HFFc6 (cell line): ENCODE measurements at regions not wholly inside any gene's neighbourhood (a gene's known extent, or its start where the extent isn't known, plus 50 kb on each side); places are given as distances from the start of the nearest gene placed in this dataset.
"Not testable (repeated sequence)": the region's sequence is repeated elsewhere in the genome, so short reads cannot be mapped to it uniquely, and the experiment has no call there.

Experiments
- DNase-seq: peaks from one replicate; pipeline ENCODE4 v3.0.0-alpha.2; 2018
- H3K27ac Mint-ChIP-seq: 2 replicates; pipeline ENCODE4 v1.8.0; 2020; ENCODE audit warnings: mild to moderate bottlenecking, mixed read lengths
- H3K27me3 Mint-ChIP-seq: 2 replicates; pipeline ENCODE4 v1.8.0; 2021; ENCODE audit warnings: mild to moderate bottlenecking, moderate library complexity, mixed read lengths; ENCODE audit not compliant: insufficient read depth
- H3K36me3 Mint-ChIP-seq: 2 replicates; pipeline ENCODE4 v1.8.0; 2021; ENCODE audit warnings: low read depth, mixed read lengths
- H3K4me1 Mint-ChIP-seq: 2 replicates; pipeline ENCODE4 v1.8.0; 2020; ENCODE audit warnings: low read depth, mixed read lengths
- H3K4me3 Mint-ChIP-seq: 2 replicates; pipeline ENCODE4 v1.8.0; 2020; ENCODE audit warnings: mild to moderate bottlenecking, moderate library complexity, mixed read lengths
- H3K9me3 Mint-ChIP-seq: 2 replicates; pipeline ENCODE4 v1.8.0; 2020; ENCODE audit warnings: mild to moderate bottlenecking, mixed read lengths
- CTCF ChIP-seq: fragments of 200-600 bp; sonication (generic); IDR thresholded peaks from 2 replicates; pipeline ENCODE4 v1.5.0; 2021; ENCODE audit warnings: antibody characterized with exemption, mild to moderate bottlenecking

DNA sequence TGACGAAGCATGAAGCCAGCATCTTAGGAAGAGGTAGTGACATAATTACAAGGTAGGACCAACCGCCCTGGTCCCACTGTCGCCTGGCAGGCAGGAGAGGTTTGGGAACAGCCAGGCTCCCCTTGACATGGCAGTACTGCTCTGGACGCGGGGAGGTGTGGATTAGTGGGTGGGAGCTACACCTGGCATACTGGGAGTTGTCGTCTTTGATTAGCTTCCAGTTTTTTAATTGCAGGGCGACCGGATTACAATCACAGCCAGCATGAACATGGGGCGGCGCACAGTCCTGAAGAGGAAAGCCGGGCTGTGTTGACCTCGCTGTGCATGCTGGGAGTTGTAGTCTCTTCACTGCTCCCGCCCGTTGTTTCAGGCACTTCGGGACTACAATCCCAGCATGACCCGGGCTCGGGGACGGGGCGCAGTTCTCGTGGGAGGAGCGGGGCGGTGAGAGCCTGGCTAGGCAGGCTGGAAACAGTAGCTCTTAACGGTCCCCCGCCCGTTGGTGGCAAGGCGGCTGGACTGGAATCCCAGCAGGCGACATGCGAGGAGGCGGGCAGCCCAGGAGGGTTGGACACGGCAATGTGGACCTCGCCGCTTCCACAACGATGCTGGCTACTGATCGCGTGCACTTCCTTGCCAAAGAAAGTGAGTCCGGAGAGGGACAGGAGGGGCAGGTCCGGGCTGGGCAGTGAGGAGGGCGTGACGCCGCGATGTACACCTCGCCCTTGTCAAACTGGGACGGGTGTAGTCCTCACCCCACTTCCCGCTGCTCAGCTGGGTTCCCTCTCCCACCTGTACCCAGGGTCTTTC is 98.0 kb upstream of the ZNF722 start:
- DNase-seq: no peak
- Mint-ChIP-seq H3K27me3 (no peaks in the 10 kb centered on the region), H3K36me3 (no peaks in the 10 kb centered on the region), H3K27ac (no peak overlapping the region), H3K4me3 (no peak overlapping the region), H3K9me3 (peaks cover 53% of the 10 kb centered on the region), H3K4me1 (no peaks in the 10 kb centered on the region)
- TF ChIP-seq CTCF: no peak

DNA sequence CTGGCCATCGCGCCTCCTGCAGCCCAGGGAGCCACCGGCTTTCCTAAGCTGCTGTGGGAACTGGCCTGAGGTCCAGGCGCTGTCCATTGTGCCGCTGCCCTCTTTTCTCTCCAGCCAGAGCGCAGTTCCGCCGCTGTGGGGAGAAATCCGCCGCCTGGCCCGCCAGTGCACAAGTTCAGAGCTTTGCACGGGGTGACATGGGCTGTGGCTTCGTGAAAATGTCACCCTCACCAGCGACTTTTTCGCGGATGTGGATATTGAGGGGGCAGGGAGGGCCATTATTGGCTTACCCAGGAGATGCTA is 97.5 kb upstream of the ZNF722 start:
- H3K4me3 Mint-ChIP-seq, DNase-seq, H3K36me3 Mint-ChIP-seq, H3K27me3 Mint-ChIP-seq, H3K4me1 Mint-ChIP-seq, H3K27ac Mint-ChIP-seq: not testable (repeated sequence)
- H3K9me3 Mint-ChIP-seq: peaks cover 58% of the 10 kb centered on the region

DNA sequence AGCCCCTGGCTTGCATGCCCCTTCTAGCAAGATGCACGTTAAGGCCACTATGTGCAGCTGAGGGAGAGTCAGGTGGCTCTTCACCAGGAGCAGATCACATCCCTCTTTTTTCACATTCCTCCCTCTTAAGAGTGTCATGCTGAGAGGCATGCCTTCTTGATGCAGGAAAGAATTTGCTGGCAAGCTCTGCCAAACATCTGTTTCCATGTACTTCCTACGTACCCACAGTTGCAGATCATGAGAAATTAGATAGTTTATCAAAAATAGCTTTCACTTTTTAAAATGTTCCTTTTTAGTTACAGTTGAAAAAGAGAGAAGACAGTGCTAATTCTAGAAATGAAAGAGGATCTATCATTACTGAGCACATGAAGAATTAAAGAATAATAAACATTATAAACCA is 79.7 kb upstream of the ZNF722 start:
- Mint-ChIP-seq H3K27ac (no peak overlapping the region), H3K4me3 (no peak overlapping the region), H3K36me3 (no peaks in the 10 kb centered on the region), H3K9me3 (peaks cover 49% of the 10 kb centered on the region), H3K27me3 (no peaks in the 10 kb centered on the region; the same call in 1 of the 2 replicates), H3K4me1 (no peaks in the 10 kb centered on the region)
- no peak for DNase-seq
- no peak for TF ChIP-seq CTCF

DNA sequence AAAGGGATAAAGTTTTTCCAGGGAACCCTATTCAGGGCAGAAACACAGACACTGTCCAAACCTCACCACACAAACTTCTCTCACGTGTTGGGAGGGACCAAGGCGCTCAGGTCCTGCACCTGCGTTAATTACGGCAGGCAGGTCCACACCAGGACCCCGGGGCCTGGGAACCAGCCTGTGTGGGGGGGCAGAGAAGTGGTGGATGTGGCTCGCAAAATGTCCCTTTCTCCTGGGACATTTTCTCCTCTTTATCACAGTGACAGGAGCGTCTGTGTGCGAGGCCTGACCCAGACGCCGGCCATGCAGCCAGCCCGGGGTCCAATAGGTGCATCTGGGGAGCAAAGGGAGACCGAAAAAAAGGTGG is 73.4 kb upstream of the ZNF722 start:
- no peaks in the 10 kb centered on the region for H3K27me3 Mint-ChIP-seq
- no peak for DNase-seq
- no peak overlapping the region for H3K27ac Mint-ChIP-seq
- peaks cover 64% of the 10 kb centered on the region for H3K9me3 Mint-ChIP-seq
- H3K4me1 Mint-ChIP-seq: no peaks in the 10 kb centered on the region
- no peak overlapping the region for H3K4me3 Mint-ChIP-seq
- H3K36me3 Mint-ChIP-seq: no peaks in the 10 kb centered on the region
- no peak for TF ChIP-seq CTCF

GRCh38 chr7:63925626-63926460 is 72.8 kb upstream of the ZNF722 start:
- Mint-ChIP-seq H3K36me3 (no peaks in the 10 kb centered on the region), H3K27me3 (no peaks in the 10 kb centered on the region), H3K9me3 (peaks cover 67% of the 10 kb centered on the region), H3K4me1 (no peaks in the 10 kb centered on the region), H3K27ac (no peak overlapping the region), H3K4me3 (peak overlapping the region; percentile 25; the same call in 1 of the 2 replicates)
- no peak for DNase-seq
- TF ChIP-seq CTCF: no peak

DNA sequence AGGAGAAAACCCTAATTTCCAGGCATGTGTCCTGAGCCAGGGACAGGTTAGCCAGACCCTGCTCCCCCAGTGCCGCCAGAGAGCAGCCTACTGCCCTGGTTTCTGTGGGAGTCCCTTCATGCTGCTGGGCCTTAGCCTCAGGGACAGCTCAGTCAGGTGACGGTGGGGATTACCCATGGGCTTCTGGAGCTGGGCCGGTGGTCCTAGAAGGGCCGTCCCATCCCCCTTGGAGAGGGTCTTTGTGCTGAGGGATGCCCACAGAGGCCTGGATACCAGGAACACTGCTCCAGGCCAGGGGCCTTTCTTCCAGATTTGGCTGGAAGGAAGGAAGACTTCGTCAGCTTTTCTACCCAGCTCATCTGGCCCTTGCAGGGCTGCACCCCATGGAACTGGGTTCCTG is 71.4 kb upstream of the ZNF722 start:
- Mint-ChIP-seq H3K27ac (no peak overlapping the region), H3K9me3 (peaks cover 60% of the 10 kb centered on the region), H3K36me3 (no peaks in the 10 kb centered on the region), H3K4me1 (no peaks in the 10 kb centered on the region), H3K4me3 (no peak overlapping the region), H3K27me3 (no peaks in the 10 kb centered on the region)
- no peak for DNase-seq
- TF ChIP-seq CTCF: no peak
